ENCODE measurements at regions not wholly inside any gene's neighbourhood (a gene's known extent, or its start where the extent isn't known, plus 50 kb on each side); places are given as distances from the start of the nearest gene placed in this dataset.

GRCh38 chr13:40458720-40458990, 207.8 kb downstream of the FOXO1 start:
- DNase-seq (ENCODE audit: extremely low read depth, low read depth) = no peak
- TF ChIP-seq CTCF (IDR thresholded peaks at IDR 0.05; ENCODE audit: low read depth, low read length) = no peak

- no peak for TF ChIP-seq CTCF (IDR thresholded peaks at IDR 0.05; ENCODE audit: low read depth, low read length)
- DNase-seq (ENCODE audit: extremely low read depth, low read depth) = no peak
These were observed 206.3 kb downstream of the FOXO1 start for GRCh38 chr13:40460116-40460515.

GRCh38 chr13:40464337-40465014, 202.0 kb downstream of the FOXO1 start:
- no peak for DNase-seq (ENCODE audit: extremely low read depth, low read depth)
- TF ChIP-seq CTCF (IDR thresholded peaks at IDR 0.05; ENCODE audit: low read depth, low read length) = no peak

- no peak for DNase-seq (ENCODE audit: extremely low read depth, low read depth)
- no peak for TF ChIP-seq CTCF (IDR thresholded peaks at IDR 0.05; ENCODE audit: low read depth, low read length)
These were observed 201.4 kb downstream of the FOXO1 start for GRCh38 chr13:40465015-40465390.

DNA sequence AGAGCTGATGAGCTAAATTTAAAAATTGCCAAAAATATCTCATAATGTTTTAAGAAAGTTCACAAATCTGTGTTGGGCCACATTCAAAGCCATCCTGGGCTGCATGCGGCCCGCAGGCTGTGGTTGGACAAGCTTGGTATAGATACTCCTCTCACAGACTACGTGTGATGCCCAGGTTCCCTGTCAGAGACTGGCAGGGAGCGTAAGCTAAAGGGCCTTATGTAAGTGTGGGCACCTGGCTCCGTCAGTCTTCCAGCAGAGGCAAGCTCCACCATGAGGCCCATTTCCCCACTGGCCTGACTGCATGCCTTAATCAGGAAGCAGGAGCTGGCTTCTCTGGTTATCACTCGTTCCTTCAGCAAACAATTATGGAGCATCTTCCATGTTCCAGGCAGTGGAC, 200.2 kb downstream of the FOXO1 start:
- no peak for DNase-seq (ENCODE audit: extremely low read depth, low read depth)
- TF ChIP-seq CTCF (IDR thresholded peaks at IDR 0.05; ENCODE audit: low read depth, low read length) = no peak

- DNase-seq (ENCODE audit: extremely low read depth, low read depth) = no peak
- TF ChIP-seq CTCF (IDR thresholded peaks at IDR 0.05; ENCODE audit: low read depth, low read length) = no peak
These were observed 198.1 kb downstream of the FOXO1 start for GRCh38 chr13:40468227-40468838.

DNA sequence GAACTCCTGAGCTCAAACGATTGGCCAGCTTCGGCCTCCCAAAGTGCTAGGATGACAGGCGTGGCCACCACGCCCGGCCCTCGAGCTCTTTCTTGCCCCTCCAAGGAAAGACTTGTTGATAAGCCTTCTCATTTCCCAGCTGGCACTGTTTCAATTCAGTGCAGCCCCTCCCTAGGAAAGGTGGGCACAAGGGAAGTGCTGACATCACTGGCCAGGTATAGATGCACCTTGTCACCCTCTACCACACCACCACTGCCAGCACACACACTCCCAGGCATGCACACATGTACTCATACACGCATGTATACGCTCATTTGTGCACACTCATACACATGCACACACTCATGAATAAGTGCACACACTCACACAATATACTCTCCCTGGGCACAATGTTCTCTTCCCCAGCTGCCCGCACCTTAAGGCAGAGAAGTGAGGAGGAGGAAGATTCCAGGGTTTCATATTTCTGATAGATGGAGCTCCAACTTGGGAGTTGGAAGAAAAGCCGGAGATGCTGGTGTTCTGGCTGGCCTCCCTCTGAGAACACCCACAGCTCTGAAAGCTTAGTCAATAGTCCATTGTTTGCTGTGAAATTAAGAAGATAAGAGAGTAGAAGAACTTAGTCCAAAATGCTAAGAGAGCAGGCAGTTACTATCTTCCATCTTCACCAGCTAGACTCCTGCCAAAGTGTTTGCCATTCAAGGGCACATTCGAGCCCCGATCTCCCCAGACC, 196.7 kb downstream of the FOXO1 start:
- no peak for TF ChIP-seq CTCF (IDR thresholded peaks at IDR 0.05; ENCODE audit: low read depth, low read length)
- DNase-seq (ENCODE audit: extremely low read depth, low read depth) = no peak
